Mammary epithelial cell (primary cell): ENCODE measurements at regions not wholly inside any gene's neighbourhood (a gene's known extent, or its start where the extent isn't known, plus 50 kb on each side); places are given as distances from the start of the nearest gene placed in this dataset.

Source experiments
- CTCF ChIP-seq, 2 donors: IDR thresholded peaks in 1 of 2; conservative IDR thresholded peaks in 1 of 2; 2 replicates each; pipeline ENCODE4 v1.5.1; 2011 to 2012; ENCODE audit warnings: inconsistent platforms in 2 of 2, low read length in 2 of 2, mild to moderate bottlenecking in 2 of 2, control low read depth in 1 of 2, low read depth in 1 of 2; ENCODE audit not compliant: insufficient read depth in 1 of 2; ENCODE audit errors: extremely low read depth in 1 of 2
- EZH2 ChIP-seq: IDR thresholded peaks from 2 replicates; pipeline ENCODE4 v1.6.1; 2012; ENCODE audit warnings: low read length, inconsistent platforms, borderline replicate concordance

GRCh38 chr2:53217250-53217649, 550.4 kb upstream of the CHAC2 start:
- TF ChIP-seq CTCF (conservative IDR thresholded peaks at IDR 0.05 in 1 of 2, IDR thresholded peaks at IDR 0.05 in 1 of 2; ENCODE audit: extremely low read depth in 1 of 2, insufficient read depth in 1 of 2, low read depth in 1 of 2, low read length in 2 of 2): no peak
- no peak for TF ChIP-seq EZH2
